ENCODE measurements at regions not wholly inside any gene's neighbourhood (a gene's known extent, or its start where the extent isn't known, plus 50 kb on each side); places are given as distances from the start of the nearest gene placed in this dataset.
"Not testable (repeated sequence)": the region's sequence is repeated elsewhere in the genome, so short reads cannot be mapped to it uniquely, and the experiment has no call there.

- no peak overlapping the region for H3K4me3 ChIP-seq (ENCODE audit: low read length in 2 of 2)
- H3K27me3 ChIP-seq (ENCODE audit: control insufficient read depth in 1 of 2, insufficient read depth in 2 of 2, low read length in 2 of 2): no peaks in the 10 kb centered on the region
- no peaks in the 10 kb centered on the region for H3K36me3 ChIP-seq (ENCODE audit: control insufficient read depth in 2 of 2, insufficient read depth in 2 of 2, low read length in 2 of 2)
- H3K9ac ChIP-seq (ENCODE audit: low read length in 2 of 2): no peak overlapping the region
- no peaks in the 10 kb centered on the region for H3K9me3 ChIP-seq (ENCODE audit: control insufficient read depth in 2 of 2, low read length in 2 of 2)
- no peak overlapping the region for H3K27ac ChIP-seq (ENCODE audit: low read length)
- H3K4me1 ChIP-seq (ENCODE audit: control insufficient read depth, insufficient read depth, low read length): peaks cover 2% of the 10 kb centered on the region
Measured at GRCh38 chr4:28082686-28083390, 1222.2 kb downstream of the STIM2 start.

GRCh38 chr4:28092610-28093009 lies 1232.0 kb downstream of the STIM2 start:
- no peaks in the 10 kb centered on the region for H3K36me3 ChIP-seq (ENCODE audit: control insufficient read depth in 2 of 2, insufficient read depth in 2 of 2, low read length in 2 of 2)
- H3K9me3 ChIP-seq (ENCODE audit: control insufficient read depth in 2 of 2, low read length in 2 of 2): no peaks in the 10 kb centered on the region

GRCh38 chr4:28093071-28093470 lies 1232.4 kb downstream of the STIM2 start:
- Histone ChIP-seq H3K27me3 (ENCODE audit: control insufficient read depth in 1 of 2, insufficient read depth in 2 of 2, low read length in 2 of 2) (no peaks in the 10 kb centered on the region), H3K4me3 (ENCODE audit: low read length in 2 of 2) (no peak overlapping the region), H3K27ac (ENCODE audit: low read length) (no peak overlapping the region), H3K9ac (ENCODE audit: low read length in 2 of 2) (no peak overlapping the region), H3K4me1 (ENCODE audit: control insufficient read depth, insufficient read depth, low read length) (no peaks in the 10 kb centered on the region), H3K36me3 (ENCODE audit: control insufficient read depth in 2 of 2, insufficient read depth in 2 of 2, low read length in 2 of 2) (no peaks in the 10 kb centered on the region), H3K9me3 (ENCODE audit: control insufficient read depth in 2 of 2, low read length in 2 of 2) (no peaks in the 10 kb centered on the region)

More at GRCh38 chr4:28092610-28093009, 1232.0 kb downstream of the STIM2 start:
- H3K4me1 ChIP-seq (ENCODE audit: control insufficient read depth, insufficient read depth, low read length): no peaks in the 10 kb centered on the region
- no peaks in the 10 kb centered on the region for H3K27me3 ChIP-seq (ENCODE audit: control insufficient read depth in 1 of 2, insufficient read depth in 2 of 2, low read length in 2 of 2)
- H3K9ac ChIP-seq (ENCODE audit: low read length in 2 of 2): no peak overlapping the region
- H3K27ac ChIP-seq (ENCODE audit: low read length): no peak overlapping the region
- H3K4me3 ChIP-seq (ENCODE audit: low read length in 2 of 2): no peak overlapping the region

- no peaks in the 10 kb centered on the region for H3K4me1 ChIP-seq (ENCODE audit: control insufficient read depth, insufficient read depth, low read length)
- H3K9me3 ChIP-seq (ENCODE audit: control insufficient read depth in 2 of 2, low read length in 2 of 2): no peaks in the 10 kb centered on the region
- no peak overlapping the region for H3K27ac ChIP-seq (ENCODE audit: low read length)
- H3K27me3 ChIP-seq (ENCODE audit: control insufficient read depth in 1 of 2, insufficient read depth in 2 of 2, low read length in 2 of 2): no peaks in the 10 kb centered on the region
- no peak overlapping the region for H3K9ac ChIP-seq (ENCODE audit: low read length in 2 of 2)
- H3K36me3 ChIP-seq (ENCODE audit: control insufficient read depth in 2 of 2, insufficient read depth in 2 of 2, low read length in 2 of 2): no peaks in the 10 kb centered on the region
- H3K4me3 ChIP-seq (ENCODE audit: low read length in 2 of 2): no peak overlapping the region
Measured at GRCh38 chr4:28101583-28101982, 1240.9 kb downstream of the STIM2 start.

- H3K4me1 ChIP-seq (ENCODE audit: control insufficient read depth, insufficient read depth, low read length): no peaks in the 10 kb centered on the region
Measured at GRCh38 chr4:28105271-28105859, 1244.7 kb downstream of the STIM2 start.

GRCh38 chr4:28106155-28106554 lies 1245.5 kb downstream of the STIM2 start:
- no peaks in the 10 kb centered on the region for H3K4me1 ChIP-seq (ENCODE audit: control insufficient read depth, insufficient read depth, low read length)
- H3K36me3 ChIP-seq (ENCODE audit: control insufficient read depth in 2 of 2, insufficient read depth in 2 of 2, low read length in 2 of 2): no peaks in the 10 kb centered on the region
- no peaks in the 10 kb centered on the region for H3K9me3 ChIP-seq (ENCODE audit: control insufficient read depth in 2 of 2, low read length in 2 of 2)
- no peaks in the 10 kb centered on the region for H3K27me3 ChIP-seq (ENCODE audit: control insufficient read depth in 1 of 2, insufficient read depth in 2 of 2, low read length in 2 of 2)
- no peak overlapping the region for H3K9ac ChIP-seq (ENCODE audit: low read length in 2 of 2)
- no peak overlapping the region for H3K4me3 ChIP-seq (ENCODE audit: low read length in 2 of 2)
- no peak overlapping the region for H3K27ac ChIP-seq (ENCODE audit: low read length)

More at GRCh38 chr4:28105271-28105859, 1244.7 kb downstream of the STIM2 start:
- Histone ChIP-seq H3K27me3 (ENCODE audit: control insufficient read depth in 1 of 2, insufficient read depth in 2 of 2, low read length in 2 of 2) (no peaks in the 10 kb centered on the region), H3K9ac (ENCODE audit: low read length in 2 of 2) (no peak overlapping the region), H3K9me3 (ENCODE audit: control insufficient read depth in 2 of 2, low read length in 2 of 2) (no peaks in the 10 kb centered on the region), H3K4me3 (ENCODE audit: low read length in 2 of 2) (no peak overlapping the region), H3K36me3 (ENCODE audit: control insufficient read depth in 2 of 2, insufficient read depth in 2 of 2, low read length in 2 of 2) (no peaks in the 10 kb centered on the region), H3K27ac (ENCODE audit: low read length) (no peak overlapping the region)

- Histone ChIP-seq H3K4me1 (ENCODE audit: control insufficient read depth, insufficient read depth, low read length) (no peaks in the 10 kb centered on the region), H3K36me3 (ENCODE audit: control insufficient read depth in 2 of 2, insufficient read depth in 2 of 2, low read length in 2 of 2) (no peaks in the 10 kb centered on the region), H3K9ac (ENCODE audit: low read length in 2 of 2) (no peak overlapping the region), H3K9me3 (ENCODE audit: control insufficient read depth in 2 of 2, low read length in 2 of 2) (no peaks in the 10 kb centered on the region), H3K27ac (ENCODE audit: low read length) (no peak overlapping the region), H3K4me3 (ENCODE audit: low read length in 2 of 2) (no peak overlapping the region), H3K27me3 (ENCODE audit: control insufficient read depth in 1 of 2, insufficient read depth in 2 of 2, low read length in 2 of 2) (no peaks in the 10 kb centered on the region)
Measured at GRCh38 chr4:28109801-28110200, 1249.2 kb downstream of the STIM2 start.

- not testable (repeated sequence) for H3K4me3 ChIP-seq (ENCODE audit: low read length in 2 of 2); H3K9me3 ChIP-seq (ENCODE audit: control insufficient read depth in 2 of 2, low read length in 2 of 2); H3K4me1 ChIP-seq (ENCODE audit: control insufficient read depth, insufficient read depth, low read length); H3K27me3 ChIP-seq (ENCODE audit: control insufficient read depth in 1 of 2, insufficient read depth in 2 of 2, low read length in 2 of 2); H3K36me3 ChIP-seq (ENCODE audit: control insufficient read depth in 2 of 2, insufficient read depth in 2 of 2, low read length in 2 of 2); H3K9ac ChIP-seq (ENCODE audit: low read length in 2 of 2); H3K27ac ChIP-seq (ENCODE audit: low read length)
Measured at GRCh38 chr4:28112691-28113335, 1252.2 kb downstream of the STIM2 start.

- H3K4me1 ChIP-seq (ENCODE audit: control insufficient read depth, insufficient read depth, low read length); H3K9ac ChIP-seq (ENCODE audit: low read length in 2 of 2); H3K4me3 ChIP-seq (ENCODE audit: low read length in 2 of 2); H3K36me3 ChIP-seq (ENCODE audit: control insufficient read depth in 2 of 2, insufficient read depth in 2 of 2, low read length in 2 of 2); H3K9me3 ChIP-seq (ENCODE audit: control insufficient read depth in 2 of 2, low read length in 2 of 2); H3K27ac ChIP-seq (ENCODE audit: low read length); H3K27me3 ChIP-seq (ENCODE audit: control insufficient read depth in 1 of 2, insufficient read depth in 2 of 2, low read length in 2 of 2): not testable (repeated sequence)
Measured at GRCh38 chr4:28113586-28113985, 1252.9 kb downstream of the STIM2 start.

GRCh38 chr4:28116526-28117083 lies 1256.0 kb downstream of the STIM2 start:
- H3K9ac ChIP-seq (ENCODE audit: low read length in 2 of 2); H3K27me3 ChIP-seq (ENCODE audit: control insufficient read depth in 1 of 2, insufficient read depth in 2 of 2, low read length in 2 of 2); H3K4me1 ChIP-seq (ENCODE audit: control insufficient read depth, insufficient read depth, low read length); H3K27ac ChIP-seq (ENCODE audit: low read length); H3K4me3 ChIP-seq (ENCODE audit: low read length in 2 of 2); H3K36me3 ChIP-seq (ENCODE audit: control insufficient read depth in 2 of 2, insufficient read depth in 2 of 2, low read length in 2 of 2); H3K9me3 ChIP-seq (ENCODE audit: control insufficient read depth in 2 of 2, low read length in 2 of 2): not testable (repeated sequence)
